ENCODE measurements at regions not wholly inside any gene's neighbourhood (a gene's known extent, or its start where the extent isn't known, plus 50 kb on each side); places are given as distances from the start of the nearest gene placed in this dataset.

GRCh38 chr2:128498086-128498485 is 179.4 kb upstream of the HS6ST1 start:
- DNase-seq = no peak

- no peak for DNase-seq
These were observed 179.9 kb upstream of the HS6ST1 start for GRCh38 chr2:128498589-128498988.

- no peak for DNase-seq
These were observed 180.9 kb upstream of the HS6ST1 start for GRCh38 chr2:128499367-128500137.

GRCh38 chr2:128500138-128500800 is 181.6 kb upstream of the HS6ST1 start:
- DNase-seq = no peak

- no peak for DNase-seq
These were observed 182.5 kb upstream of the HS6ST1 start for GRCh38 chr2:128501006-128501690.

GRCh38 chr2:128501700-128502099 is 183.0 kb upstream of the HS6ST1 start:
- no peak for DNase-seq

- no peak for DNase-seq
These were observed 183.5 kb upstream of the HS6ST1 start for GRCh38 chr2:128502200-128502599.

- no peak for DNase-seq
These were observed 184.1 kb upstream of the HS6ST1 start for GRCh38 chr2:128502638-128503246.

GRCh38 chr2:128503399-128504245 is 185.0 kb upstream of the HS6ST1 start:
- DNase-seq = no peak

- peak; percentile 81 for DNase-seq
These were observed 185.8 kb upstream of the HS6ST1 start for GRCh38 chr2:128504246-128505149.

GRCh38 chr2:128505150-128505490 is 186.5 kb upstream of the HS6ST1 start:
- DNase-seq = peak; percentile 96

GRCh38 chr2:128505575-128506526 is 187.2 kb upstream of the HS6ST1 start:
- peak; percentile 82 for DNase-seq

GRCh38 chr2:128506534-128506933 is 187.9 kb upstream of the HS6ST1 start:
- no peak for DNase-seq

- no peak for DNase-seq
These were observed 192.2 kb upstream of the HS6ST1 start for GRCh38 chr2:128510701-128511397.

- DNase-seq = no peak
These were observed 193.2 kb upstream of the HS6ST1 start for GRCh38 chr2:128511731-128512378.

- peak; percentile 56 for DNase-seq
These were observed 193.9 kb upstream of the HS6ST1 start for GRCh38 chr2:128512379-128513115.

- no peak for DNase-seq
These were observed 194.7 kb upstream of the HS6ST1 start for GRCh38 chr2:128513116-128513960.

- no peak for DNase-seq
These were observed 195.3 kb upstream of the HS6ST1 start for GRCh38 chr2:128513961-128514283.

Data from NCI-H2171 treated with DMSO at 0.1 percent for 48 hours (cell line).